Osteoblast (primary cell): ENCODE measurements at regions not wholly inside any gene's neighbourhood (a gene's known extent, or its start where the extent isn't known, plus 50 kb on each side); places are given as distances from the start of the nearest gene placed in this dataset.

ENCODE experiments used
- DNase-seq: peaks from one replicate; pipeline ENCODE4 v3.0.0; 2011; ENCODE audit warnings: low spot score, mixed read lengths; ENCODE audit not compliant: insufficient read length; ENCODE audit errors: missing footprints
- H2AFZ ChIP-seq: 2 replicates; pipeline ENCODE4 v1.6.0; 2011; ENCODE audit warnings: mild to moderate bottlenecking, low read length
- H3K27ac ChIP-seq: 2 replicates; pipeline ENCODE4 v1.5.1; 2011; ENCODE audit warnings: mild to moderate bottlenecking, low read depth, low read length, moderate library complexity
- H3K27me3 ChIP-seq: 2 replicates; pipeline ENCODE4 v1.6.0; 2012; ENCODE audit warnings: mild to moderate bottlenecking, control low read depth, inconsistent platforms, low read length, moderate library complexity; ENCODE audit not compliant: insufficient read depth
- H3K36me3 ChIP-seq: 2 replicates; pipeline ENCODE4 v1.5.1; 2011; ENCODE audit warnings: mild to moderate bottlenecking, low read length, control low read depth, moderate library complexity; ENCODE audit not compliant: insufficient read depth
- H3K4me1 ChIP-seq: 2 replicates; pipeline ENCODE4 v1.5.1; 2011; ENCODE audit warnings: mild to moderate bottlenecking, low read length, control low read depth, moderate library complexity; ENCODE audit not compliant: insufficient read depth
- H3K4me2 ChIP-seq: 2 replicates; pipeline ENCODE4 v1.6.0; 2011; ENCODE audit warnings: mild to moderate bottlenecking, low read length; ENCODE audit not compliant: insufficient read depth
- H3K4me3 ChIP-seq: fragments of 200-600 bp; sonication (generic); 3 replicates; pipeline ENCODE4 v1.5.1; 2012; ENCODE audit warnings: mild to moderate bottlenecking, low read length, inconsistent platforms; ENCODE audit not compliant: insufficient read depth
- H3K79me2 ChIP-seq: 2 replicates; pipeline ENCODE4 v1.6.0; 2012; ENCODE audit warnings: mild to moderate bottlenecking, low read length, control low read depth, inconsistent platforms; ENCODE audit not compliant: insufficient read depth
- H3K9me3 ChIP-seq: 2 replicates; pipeline ENCODE4 v1.5.1; 2011; ENCODE audit warnings: low read depth, low read length, control low read depth
- H4K20me1 ChIP-seq: 2 replicates; pipeline ENCODE4 v1.6.0; 2012; ENCODE audit warnings: mild to moderate bottlenecking, low read length, control low read depth; ENCODE audit not compliant: insufficient read depth
- CTCF ChIP-seq: IDR thresholded peaks from 2 replicates; pipeline ENCODE4 v1.5.1; 2011; ENCODE audit warnings: mild to moderate bottlenecking, low read depth, low read length, moderate library complexity; ENCODE audit errors: extremely low read depth

- no peak for TF ChIP-seq CTCF
- Histone ChIP-seq H3K79me2 (no peaks in the 10 kb centered on the region), H3K27me3 (no peaks in the 10 kb centered on the region), H3K27ac (no peak overlapping the region), H3K4me2 (no peak overlapping the region), H2AFZ (no peak overlapping the region), H4K20me1 (no peaks in the 10 kb centered on the region), H3K9me3 (no peaks in the 10 kb centered on the region), H3K4me3 (no peak overlapping the region), H3K36me3 (no peaks in the 10 kb centered on the region), H3K4me1 (peaks cover 7% of the 10 kb centered on the region)
- no peak for DNase-seq
Measured at GRCh38 chr2:45331410-45331786, 279.7 kb downstream of the SRBD1 start.

GRCh38 chr2:45330637-45331409, 280.2 kb downstream of the SRBD1 start:
- H3K4me3 ChIP-seq, result no peak overlapping the region
- no peak overlapping the region for H3K27ac ChIP-seq
- H3K36me3 ChIP-seq, result no peaks in the 10 kb centered on the region
- H3K4me2 ChIP-seq, result no peak overlapping the region
- no peak for TF ChIP-seq CTCF
- H3K79me2 ChIP-seq, result no peaks in the 10 kb centered on the region
- H4K20me1 ChIP-seq, result no peaks in the 10 kb centered on the region
- no peak overlapping the region for H2AFZ ChIP-seq
- peaks cover 7% of the 10 kb centered on the region for H3K4me1 ChIP-seq
- DNase-seq, result no peak
- no peaks in the 10 kb centered on the region for H3K9me3 ChIP-seq
- no peaks in the 10 kb centered on the region for H3K27me3 ChIP-seq

GRCh38 chr2:45330108-45330507, 281.0 kb downstream of the SRBD1 start:
- DNase-seq, result no peak

More at GRCh38 chr2:45330108-45330507, 281.0 kb downstream of the SRBD1 start:
- Histone ChIP-seq H3K27ac (no peak overlapping the region), H3K36me3 (no peaks in the 10 kb centered on the region), H3K27me3 (no peaks in the 10 kb centered on the region), H3K9me3 (no peaks in the 10 kb centered on the region), H3K4me1 (peaks cover 7% of the 10 kb centered on the region), H3K79me2 (no peaks in the 10 kb centered on the region), H2AFZ (no peak overlapping the region), H3K4me3 (no peak overlapping the region), H4K20me1 (no peaks in the 10 kb centered on the region), H3K4me2 (no peak overlapping the region)
- no peak for TF ChIP-seq CTCF
